Endothelial cell of umbilical vein (primary cell): ENCODE measurements at regions not wholly inside any gene's neighbourhood (a gene's known extent, or its start where the extent isn't known, plus 50 kb on each side); places are given as distances from the start of the nearest gene placed in this dataset.

Experiments
- BruUV-seq: library from RNA; stranded (reverse); fragments of 400-500 nt; replicated peaks from 2 replicates; lab custom pipeline; 2021; lab: Mats Ljungman, UMichigan
- CTCF ChIA-PET: fragments of 300-600, 350-600 bp; sonication (Branson Sonifier 250); formaldehyde crosslinking; loops from one replicate; lab custom pipeline; 2021; ENCODE audit warnings: antibody characterized with exemption, inconsistent platforms; lab: Charles Lee
- POLR2A ChIA-PET: fragments of 300-600, 350-600 bp; sonication (Branson Sonifier 250); formaldehyde crosslinking; loops from one replicate; lab custom pipeline; 2021; ENCODE audit warnings: antibody characterized with exemption, inconsistent platforms; lab: Charles Lee
- DNase-seq: peaks from one replicate; pipeline ENCODE4 v3.0.0-alpha.2; 2011; ENCODE audit warnings: low read depth, low spot score
- FAIRE-seq: peaks from 2 replicates; lab custom pipeline; 2011; peaks lifted over from hg19 to GRCh38; lab: Jason Lieb, UNC
- H2AFZ ChIP-seq: 2 replicates; pipeline ENCODE4 v1.6.0; 2012; ENCODE audit warnings: low read depth, low read length, control low read depth, inconsistent platforms
- H3K27ac ChIP-seq: 2 replicates; pipeline ENCODE4 v1.5.1; 2011; ENCODE audit warnings: low read depth, mild to moderate bottlenecking, control low read depth, low read length, moderate library complexity; ENCODE audit not compliant: insufficient read depth
- H3K27me3 ChIP-seq, 2 experiments: 2 replicates each; pipeline versions ENCODE4 v1.6.0 to v1.6.1; 2011; ENCODE audit warnings: low read length in 2 of 2, mixed read lengths in 1 of 2; ENCODE audit not compliant: control insufficient read depth in 2 of 2, insufficient read depth in 2 of 2
- H3K36me3 ChIP-seq, 2 experiments: 2 replicates in 1 of 2; 3 replicates in 1 of 2; pipeline ENCODE4 v1.5.1; 2011; ENCODE audit warnings: low read length in 2 of 2, mild to moderate bottlenecking in 1 of 2, moderate library complexity in 1 of 2; ENCODE audit not compliant: control insufficient read depth in 2 of 2, insufficient read depth in 2 of 2; ENCODE audit errors: extremely low read depth in 1 of 2
- H3K4me1 ChIP-seq: 3 replicates; pipeline ENCODE4 v1.5.1; 2011; ENCODE audit warnings: mild to moderate bottlenecking, low read length; ENCODE audit not compliant: control insufficient read depth, insufficient read depth; ENCODE audit errors: extremely low read depth
- H3K4me2 ChIP-seq: 2 replicates; pipeline ENCODE4 v1.6.1; 2011; ENCODE audit warnings: low read length, control low read depth, mixed read lengths; ENCODE audit not compliant: insufficient read depth
- H3K4me3 ChIP-seq, 3 experiments: fragments of 200-600 bp in 1 of 3; sonication (generic), shearing (Covaris generic) in 1 of 3; replicated peaks in 1 of 3; 2 replicates each; pipeline ENCODE4 v1.5.1; 2011 to 2016; ENCODE audit warnings: control low read depth in 3 of 3, low read length in 3 of 3, mild to moderate bottlenecking in 2 of 3, inconsistent platforms in 1 of 3, low read depth in 1 of 3, moderate library complexity in 1 of 3; ENCODE audit not compliant: insufficient read depth in 1 of 3
- H3K79me2 ChIP-seq: 2 replicates; pipeline ENCODE4 v1.6.0; 2012; ENCODE audit warnings: low read length, inconsistent platforms; ENCODE audit not compliant: control insufficient read depth, insufficient read depth
- H3K9ac ChIP-seq: replicated peaks from 2 replicates; pipeline ENCODE3; 2011; ENCODE audit warnings: low read length, control low read depth; ENCODE audit not compliant: insufficient read depth; ENCODE audit errors: extremely low read depth
- H3K9me1 ChIP-seq: replicated peaks from 3 replicates; pipeline ENCODE4 v1.6.0; 2011; ENCODE audit warnings: mild to moderate bottlenecking, low read length; ENCODE audit not compliant: control insufficient read depth, insufficient read depth; ENCODE audit errors: extremely low read depth
- H3K9me3 ChIP-seq: replicated peaks from 2 replicates; pipeline ENCODE4 v1.5.1; 2012; ENCODE audit warnings: low read length, inconsistent platforms; ENCODE audit not compliant: control insufficient read depth, insufficient read depth
- H4K20me1 ChIP-seq: replicated peaks from 2 replicates; pipeline ENCODE3; 2011; ENCODE audit warnings: mild to moderate bottlenecking, low read length; ENCODE audit not compliant: control insufficient read depth, insufficient read depth; ENCODE audit errors: extremely low read depth
- CTCF ChIP-seq, 2 donors: IDR thresholded peaks; 1 replicate in 1 of 2; 2 replicates in 1 of 2; pipeline ENCODE4 v1.5.1; 2011; ENCODE audit warnings: low read length in 2 of 2, mild to moderate bottlenecking in 2 of 2, moderate library complexity in 2 of 2, control low read depth in 1 of 2, inconsistent platforms in 1 of 2, low read depth in 1 of 2; ENCODE audit not compliant: insufficient read depth in 1 of 2; ENCODE audit errors: extremely low read depth in 1 of 2
- EZH2 ChIP-seq: IDR thresholded peaks from 2 replicates; pipeline ENCODE4 v1.6.1; 2012; ENCODE audit warnings: borderline replicate concordance, low read depth, mild to moderate bottlenecking, moderate library complexity, low read length, inconsistent platforms; ENCODE audit not compliant: severe bottlenecking
- FOS ChIP-seq: IDR thresholded peaks from 2 replicates; pipeline ENCODE4 v1.6.1; 2011; ENCODE audit warnings: mild to moderate bottlenecking, low read length, moderate library complexity, borderline replicate concordance; ENCODE audit not compliant: insufficient read depth
- GATA2 ChIP-seq: IDR thresholded peaks from 2 replicates; pipeline ENCODE4 v1.7.0; 2011; ENCODE audit warnings: low read depth, mild to moderate bottlenecking, moderate library complexity, mixed read lengths, low read length; ENCODE audit not compliant: insufficient read length, insufficient read depth
- JUN ChIP-seq: IDR thresholded peaks from 2 replicates; pipeline ENCODE4 v1.6.1; 2011; ENCODE audit warnings: borderline replicate concordance, low read depth; ENCODE audit not compliant: insufficient read length, insufficient read depth
- MAX ChIP-seq: IDR thresholded peaks from 2 replicates; pipeline ENCODE4 v1.6.1; 2011; ENCODE audit not compliant: insufficient read depth, insufficient read length
- MYC ChIP-seq: IDR thresholded peaks from one replicate; pipeline ENCODE4 v1.6.1; 2011; ENCODE audit warnings: mild to moderate bottlenecking, low read depth, low read length
- POLR2A ChIP-seq: IDR thresholded peaks from 2 replicates; pipeline ENCODE4 v1.6.1; 2012; ENCODE audit warnings: low read depth, mild to moderate bottlenecking, control low read depth, low read length
- POLR2AphosphoS5 ChIP-seq: IDR thresholded peaks from 2 replicates; pipeline ENCODE4 v1.6.1; 2012; ENCODE audit warnings: low read depth, mild to moderate bottlenecking, control low read depth, low read length, moderate library complexity; ENCODE audit not compliant: insufficient read depth
- dilution Hi-C: fragments of 300-500 bp; cut with MboI; formaldehyde crosslinking; loops from one replicate; pipeline ENCODE4 v1.15.0; 2019; ENCODE audit warnings: low sequenced_read_pairs; ENCODE audit not compliant: extremely low pct_ligation_motif_present
- intact Hi-C: fragments of 100-400 bp; cut with micrococcal nuclease; formaldehyde crosslinking; loops from one replicate; pipeline ENCODE4 v1.10.0; 2022

- no peak for TF ChIP-seq CTCF (IDR thresholded peaks at IDR 0.05; ENCODE audit: extremely low read depth in 1 of 2, insufficient read depth in 1 of 2, low read depth in 1 of 2, low read length in 2 of 2)
- TF ChIP-seq GATA2 = no peak
- TF ChIP-seq POLR2AphosphoS5 = no peak
- no peak for TF ChIP-seq FOS
- TF ChIP-seq MYC = no peak
- no peak for TF ChIP-seq EZH2
- no peak for TF ChIP-seq JUN
- TF ChIP-seq POLR2A = no peak
- no peak for TF ChIP-seq MAX
- POLR2A ChIA-PET = no interaction called here
- Histone ChIP-seq H3K9ac (no peak overlapping the region), H3K36me3 (no peaks in the 10 kb centered on the region), H3K4me2 (no peak overlapping the region), H3K9me1 (no peaks in the 10 kb centered on the region), H3K79me2 (no peaks in the 10 kb centered on the region), H3K4me1 (no peaks in the 10 kb centered on the region), H4K20me1 (no peaks in the 10 kb centered on the region), H3K4me3 (no peak overlapping the region), H2AFZ (no peak overlapping the region), H3K9me3 (no peaks in the 10 kb centered on the region), H3K27ac (no peak overlapping the region), H3K27me3 (no peaks in the 10 kb centered on the region)
- FAIRE-seq (no peak), DNase-seq (no peak)
- no TSS peak for BruUV-seq
- dilution Hi-C loops = no loop called here
- intact Hi-C loops = no loop called here
- CTCF ChIA-PET = interaction anchor here (1.0 kb wide), 1 partner anchor 333 kb away, joined by 3 read pairs; no protein-coding TSS in a partner anchor
Observed at GRCh38 chr2:17337507-17337906, 180.7 kb downstream of the RAD51AP2 start.
